Activated T-helper 2 cell treated with anti-CD3 and anti-CD28 coated beads, Interferon-gamma antibody, Interleukin-2, Interleukin-4, amounts not matched to agents 10 μg/mL and 5 μg/mL and 100 μg/mL, durations not matched to agents 14 hours and 24 hours and 36 hours (primary cell): ENCODE measurements at regions not wholly inside any gene's neighbourhood (a gene's known extent, or its start where the extent isn't known, plus 50 kb on each side); places are given as distances from the start of the nearest gene placed in this dataset.
"Not testable (repeated sequence)": the region's sequence is repeated elsewhere in the genome, so short reads cannot be mapped to it uniquely, and the experiment has no call there.

Source experiments
- DNase-seq: peaks from one replicate; pipeline ENCODE4 v3.0.0; 2021; ENCODE audit warnings: low spot score
- H3K27ac Mint-ChIP-seq: one replicate; pipeline ENCODE4 v1.8.0; 2021; ENCODE audit warnings: mixed read lengths
- H3K27me3 Mint-ChIP-seq: one replicate; pipeline ENCODE4 v1.8.0; 2021; ENCODE audit warnings: low read depth, mixed read lengths
- H3K36me3 Mint-ChIP-seq: one replicate; pipeline ENCODE4 v1.8.0; 2021; ENCODE audit warnings: low read depth, mixed read lengths
- H3K4me1 Mint-ChIP-seq: one replicate; pipeline ENCODE4 v1.8.0; 2021; ENCODE audit warnings: low read depth, mixed read lengths
- H3K4me3 Mint-ChIP-seq: one replicate; pipeline ENCODE4 v1.8.0; 2021; ENCODE audit warnings: low read depth, mild to moderate bottlenecking, moderate library complexity, mixed read lengths
- H3K9me3 Mint-ChIP-seq: one replicate; pipeline ENCODE4 v1.8.0; 2021; ENCODE audit warnings: mixed read lengths
- intact Hi-C: fragments of 100-400 bp; cut with micrococcal nuclease; formaldehyde crosslinking; loops from one replicate; pipeline ENCODE4 v1.15.1; 2023

GRCh38 chr10:53440601-53441000, 668.0 kb upstream of the MBL2 start:
- no peak overlapping the region for H3K27ac Mint-ChIP-seq
- H3K36me3 Mint-ChIP-seq: no peaks in the 10 kb centered on the region
- intact Hi-C loops: no loop called here
- H3K4me3 Mint-ChIP-seq: no peak overlapping the region
- no peak for DNase-seq
- peaks cover 15% of the 10 kb centered on the region for H3K9me3 Mint-ChIP-seq
- no peaks in the 10 kb centered on the region for H3K27me3 Mint-ChIP-seq
- no peaks in the 10 kb centered on the region for H3K4me1 Mint-ChIP-seq

GRCh38 chr10:53439075-53439474, 666.5 kb upstream of the MBL2 start:
- H3K27ac Mint-ChIP-seq, H3K4me3 Mint-ChIP-seq, DNase-seq, H3K4me1 Mint-ChIP-seq, H3K36me3 Mint-ChIP-seq, intact Hi-C loops, H3K27me3 Mint-ChIP-seq: not testable (repeated sequence)
- H3K9me3 Mint-ChIP-seq: peaks cover 15% of the 10 kb centered on the region

- no peaks in the 10 kb centered on the region for H3K4me1 Mint-ChIP-seq
- no peak for DNase-seq
- H3K27ac Mint-ChIP-seq: no peak overlapping the region
- H3K9me3 Mint-ChIP-seq: peaks cover 24% of the 10 kb centered on the region
- H3K36me3 Mint-ChIP-seq: no peaks in the 10 kb centered on the region
- intact Hi-C loops: no loop called here
- H3K27me3 Mint-ChIP-seq: no peaks in the 10 kb centered on the region
- no peak overlapping the region for H3K4me3 Mint-ChIP-seq
These were observed 661.8 kb upstream of the MBL2 start for GRCh38 chr10:53434413-53434812.

GRCh38 chr10:53432035-53432434, 659.5 kb upstream of the MBL2 start:
- intact Hi-C loops: no loop called here
- Mint-ChIP-seq H3K36me3 (no peaks in the 10 kb centered on the region), H3K4me1 (no peaks in the 10 kb centered on the region), H3K27me3 (no peaks in the 10 kb centered on the region), H3K9me3 (peaks cover 25% of the 10 kb centered on the region), H3K27ac (no peak overlapping the region), H3K4me3 (no peak overlapping the region)
- no peak for DNase-seq

- H3K9me3 Mint-ChIP-seq: peaks cover 23% of the 10 kb centered on the region
- no peak overlapping the region for H3K4me3 Mint-ChIP-seq
- no peaks in the 10 kb centered on the region for H3K4me1 Mint-ChIP-seq
- no peaks in the 10 kb centered on the region for H3K27me3 Mint-ChIP-seq
- no peak for DNase-seq
- no peak overlapping the region for H3K27ac Mint-ChIP-seq
- intact Hi-C loops: no loop called here
- no peaks in the 10 kb centered on the region for H3K36me3 Mint-ChIP-seq
These were observed 658.4 kb upstream of the MBL2 start for GRCh38 chr10:53430974-53431373.

GRCh38 chr10:53430127-53430891, 657.7 kb upstream of the MBL2 start:
- no peak overlapping the region for H3K27ac Mint-ChIP-seq
- intact Hi-C loops: no loop called here
- no peak overlapping the region for H3K4me3 Mint-ChIP-seq
- H3K27me3 Mint-ChIP-seq: no peaks in the 10 kb centered on the region
- peaks cover 20% of the 10 kb centered on the region for H3K9me3 Mint-ChIP-seq
- no peaks in the 10 kb centered on the region for H3K36me3 Mint-ChIP-seq
- H3K4me1 Mint-ChIP-seq: no peaks in the 10 kb centered on the region
- DNase-seq: no peak

- intact Hi-C loops: no loop called here
- no peaks in the 10 kb centered on the region for H3K4me1 Mint-ChIP-seq
- H3K4me3 Mint-ChIP-seq: no peak overlapping the region
These were observed 649.8 kb upstream of the MBL2 start for GRCh38 chr10:53422223-53422888.

GRCh38 chr10:53412651-53413050, 640.1 kb upstream of the MBL2 start:
- no peaks in the 10 kb centered on the region for H3K27me3 Mint-ChIP-seq
- no peaks in the 10 kb centered on the region for H3K36me3 Mint-ChIP-seq
- intact Hi-C loops: no loop called here
- no peak overlapping the region for H3K4me3 Mint-ChIP-seq
- H3K9me3 Mint-ChIP-seq: peaks cover 30% of the 10 kb centered on the region
- no peaks in the 10 kb centered on the region for H3K4me1 Mint-ChIP-seq
- no peak overlapping the region for H3K27ac Mint-ChIP-seq
- no peak for DNase-seq

More at GRCh38 chr10:53422223-53422888, 649.8 kb upstream of the MBL2 start:
- no peak overlapping the region for H3K27ac Mint-ChIP-seq
- H3K9me3 Mint-ChIP-seq: peaks cover 32% of the 10 kb centered on the region
- no peak for DNase-seq
- no peaks in the 10 kb centered on the region for H3K36me3 Mint-ChIP-seq
- H3K27me3 Mint-ChIP-seq: no peaks in the 10 kb centered on the region

GRCh38 chr10:53406532-53406931, 633.9 kb upstream of the MBL2 start:
- Mint-ChIP-seq H3K27ac (no peak overlapping the region), H3K27me3 (no peaks in the 10 kb centered on the region), H3K4me3 (no peak overlapping the region), H3K36me3 (no peaks in the 10 kb centered on the region), H3K4me1 (no peaks in the 10 kb centered on the region), H3K9me3 (peaks cover 20% of the 10 kb centered on the region)
- DNase-seq: no peak
- intact Hi-C loops: no loop called here

GRCh38 chr10:53403688-53404087, 631.1 kb upstream of the MBL2 start:
- Mint-ChIP-seq H3K4me3 (no peak overlapping the region), H3K27me3 (no peaks in the 10 kb centered on the region), H3K4me1 (no peaks in the 10 kb centered on the region), H3K36me3 (no peaks in the 10 kb centered on the region), H3K27ac (no peak overlapping the region), H3K9me3 (peaks cover 26% of the 10 kb centered on the region)
- intact Hi-C loops: no loop called here
- DNase-seq: no peak

GRCh38 chr10:53402594-53402993, 630.0 kb upstream of the MBL2 start:
- no peak for DNase-seq
- H3K4me3 Mint-ChIP-seq: no peak overlapping the region
- H3K27ac Mint-ChIP-seq: no peak overlapping the region
- intact Hi-C loops: no loop called here
- no peaks in the 10 kb centered on the region for H3K36me3 Mint-ChIP-seq
- H3K4me1 Mint-ChIP-seq: no peaks in the 10 kb centered on the region
- H3K9me3 Mint-ChIP-seq: peaks cover 28% of the 10 kb centered on the region
- no peaks in the 10 kb centered on the region for H3K27me3 Mint-ChIP-seq

GRCh38 chr10:53401536-53401935, 629.0 kb upstream of the MBL2 start:
- Mint-ChIP-seq H3K4me1 (no peaks in the 10 kb centered on the region), H3K27ac (no peak overlapping the region), H3K27me3 (no peaks in the 10 kb centered on the region), H3K36me3 (no peaks in the 10 kb centered on the region), H3K9me3 (peaks cover 26% of the 10 kb centered on the region), H3K4me3 (no peak overlapping the region)
- DNase-seq: no peak
- intact Hi-C loops: no loop called here

GRCh38 chr10:53396876-53397275, 624.3 kb upstream of the MBL2 start:
- Mint-ChIP-seq H3K27me3 (no peaks in the 10 kb centered on the region), H3K9me3 (peaks cover 42% of the 10 kb centered on the region), H3K36me3 (no peaks in the 10 kb centered on the region), H3K4me1 (no peaks in the 10 kb centered on the region), H3K4me3 (no peak overlapping the region), H3K27ac (no peak overlapping the region)
- intact Hi-C loops: no loop called here
- DNase-seq: no peak
